H1 (cell line): ENCODE measurements at regions not wholly inside any gene's neighbourhood (a gene's known extent, or its start where the extent isn't known, plus 50 kb on each side); places are given as distances from the start of the nearest gene placed in this dataset.

Experiments used
- CTCF ChIA-PET: fragments of 300-600 bp; sonication (Branson Sonifier 250); formaldehyde crosslinking; loops from one replicate; lab custom pipeline; 2021; ENCODE audit not compliant: partially characterized antibody; lab: Charles Lee
- POLR2A ChIA-PET: fragments of 300-600 bp; sonication (Branson Sonifier 250); formaldehyde crosslinking; loops from one replicate; lab custom pipeline; 2021; ENCODE audit warnings: inconsistent platforms; ENCODE audit not compliant: partially characterized antibody; lab: Charles Lee
- DNase-seq, 2 experiments: peaks; one replicate each; pipeline versions ENCODE4 v3.0.0 to v3.0.0-alpha.2; 2010 to 2022; ENCODE audit warnings: low spot score in 2 of 2, low read depth in 1 of 2, mixed read lengths in 1 of 2
- FAIRE-seq: peaks from 2 replicates; lab custom pipeline; 2011; peaks lifted over from hg19 to GRCh38; lab: Jason Lieb, UNC
- H2AFZ ChIP-seq: 2 replicates; pipeline ENCODE4 v1.8.1; 2012; ENCODE audit warnings: low read length, inconsistent platforms
- H2AK5ac ChIP-seq: 2 replicates; pipeline ENCODE4 v1.6.1; 2013; ENCODE audit warnings: low read depth, low read length
- H2BK120ac ChIP-seq: replicated peaks from 2 replicates; pipeline ENCODE3; 2013; ENCODE audit warnings: low read depth, low read length, inconsistent platforms
- H2BK12ac ChIP-seq: 2 replicates; pipeline ENCODE4 v1.6.1; 2013; ENCODE audit warnings: low read depth, low read length
- H2BK15ac ChIP-seq: 2 replicates; pipeline ENCODE4 v1.6.1; 2013; ENCODE audit warnings: low read length
- H2BK20ac ChIP-seq: 2 replicates; pipeline ENCODE4 v1.6.1; 2013; ENCODE audit warnings: low read length
- H2BK5ac ChIP-seq: 2 replicates; pipeline ENCODE4 v1.6.1; 2013; ENCODE audit warnings: low read depth, low read length
- H3K14ac ChIP-seq: 2 replicates; pipeline ENCODE4 v1.6.1; 2013; ENCODE audit warnings: inconsistent platforms; ENCODE audit not compliant: insufficient read length
- H3K18ac ChIP-seq: 2 replicates; pipeline ENCODE4 v1.6.1; 2013; ENCODE audit warnings: low read length; ENCODE audit errors: extremely low read depth
- H3K23ac ChIP-seq: 2 replicates; pipeline ENCODE4 v1.6.1; 2013; ENCODE audit warnings: inconsistent platforms; ENCODE audit not compliant: insufficient read length
- H3K23me2 ChIP-seq: 2 replicates; pipeline ENCODE4 v1.6.1; 2013; ENCODE audit warnings: low read depth, low read length
- H3K27ac ChIP-seq: 2 replicates; pipeline ENCODE4 v1.6.1; 2011; ENCODE audit warnings: low read depth, low read length, inconsistent platforms
- H3K27me3 ChIP-seq, 4 experiments: replicated peaks in 1 of 4; 1 replicate in 1 of 4; 2 replicates in 3 of 4; pipeline versions ENCODE4 v1.6.1 to v1.8.1; 2011 to 2013; ENCODE audit warnings: low read length in 3 of 4, mild to moderate bottlenecking in 3 of 4, inconsistent platforms in 2 of 4, mixed read lengths in 2 of 4, moderate library complexity in 1 of 4; ENCODE audit not compliant: control insufficient read depth in 3 of 4, insufficient read depth in 3 of 4; ENCODE audit errors: extremely low read depth in 1 of 4
- H3K36me3 ChIP-seq, 4 experiments: 2 replicates each; pipeline versions ENCODE4 v1.6.1 to v1.8.1; 2011 to 2013; ENCODE audit warnings: mild to moderate bottlenecking in 4 of 4, low read length in 3 of 4, moderate library complexity in 2 of 4, control low read depth in 1 of 4, inconsistent platforms in 1 of 4; ENCODE audit not compliant: insufficient read depth in 4 of 4, control insufficient read depth in 2 of 4
- H3K4ac ChIP-seq: replicated peaks from 2 replicates; pipeline ENCODE3; 2013; ENCODE audit warnings: low read length, low read depth, mixed read lengths, inconsistent platforms; ENCODE audit not compliant: insufficient read length
- H3K4me1 ChIP-seq, 4 experiments: replicated peaks in 1 of 4; 1 replicate in 1 of 4; 2 replicates in 3 of 4; pipeline versions ENCODE4 v1.6.1 to v1.8.1; 2011 to 2013; ENCODE audit warnings: low read length in 3 of 4, inconsistent platforms in 2 of 4, mixed read lengths in 1 of 4; ENCODE audit not compliant: insufficient read depth in 4 of 4, control insufficient read depth in 3 of 4
- H3K4me2 ChIP-seq, 2 experiments: 2 replicates each; pipeline versions ENCODE4 v1.6.1 to v1.8.1; 2011 to 2013; ENCODE audit warnings: low read depth in 2 of 2, low read length in 2 of 2, control low read depth in 1 of 2, inconsistent platforms in 1 of 2, mild to moderate bottlenecking in 1 of 2; ENCODE audit not compliant: insufficient read depth in 1 of 2
- H3K4me3 ChIP-seq, 4 experiments: fragments of 200-600, 300-600 bp in 1 of 4; sonication (generic), shearing (Covaris generic), sonication (Bioruptor Twin) in 1 of 4; 2 replicates each; pipeline versions ENCODE4 v1.5.1 to v1.8.1; 2011 to 2016; ENCODE audit warnings: low read length in 4 of 4, low read depth in 3 of 4, control low read depth in 2 of 4, inconsistent platforms in 2 of 4, mild to moderate bottlenecking in 2 of 4, mixed read lengths in 1 of 4, moderate library complexity in 1 of 4; ENCODE audit not compliant: insufficient read depth in 2 of 4; ENCODE audit errors: extremely low read depth in 1 of 4
- H3K56ac ChIP-seq: replicated peaks from 2 replicates; pipeline ENCODE3; 2013; ENCODE audit warnings: low read depth, mild to moderate bottlenecking, mixed read lengths, low read length, inconsistent platforms; ENCODE audit not compliant: insufficient read length
- H3K79me1 ChIP-seq: 2 replicates; pipeline ENCODE4 v1.6.1; 2013; ENCODE audit warnings: low read depth, low read length, control low read depth
- H3K79me2 ChIP-seq, 2 experiments: 2 replicates each; pipeline versions ENCODE4 v1.6.1 to v1.8.1; 2012 to 2013; ENCODE audit warnings: low read length in 2 of 2, mild to moderate bottlenecking in 2 of 2, inconsistent platforms in 1 of 2; ENCODE audit not compliant: insufficient read depth in 2 of 2, control insufficient read depth in 1 of 2
- H3K9ac ChIP-seq, 4 experiments: replicated peaks in 1 of 4; 1 replicate in 1 of 4; 2 replicates in 3 of 4; pipeline versions ENCODE4 v1.6.1 to v1.8.1; 2011 to 2013; ENCODE audit warnings: low read depth in 3 of 4, low read length in 3 of 4, control low read depth in 2 of 4, mild to moderate bottlenecking in 2 of 4, moderate library complexity in 2 of 4, inconsistent platforms in 1 of 4; ENCODE audit errors: extremely low read depth in 1 of 4
- H3K9me3 ChIP-seq, 2 experiments: 2 replicates each; pipeline versions ENCODE4 v1.6.1 to v1.8.1; 2012 to 2013; ENCODE audit warnings: mild to moderate bottlenecking in 2 of 2, moderate library complexity in 2 of 2, control low read depth in 1 of 2, inconsistent platforms in 1 of 2, low read depth in 1 of 2, low read length in 1 of 2, mixed read lengths in 1 of 2; ENCODE audit not compliant: insufficient read depth in 2 of 2
- H4K20me1 ChIP-seq, 2 experiments: replicated peaks in 1 of 2; 2 replicates each; pipeline versions ENCODE3 to v1.8.1; 2011 to 2013; ENCODE audit warnings: inconsistent platforms in 2 of 2, low read length in 2 of 2, mild to moderate bottlenecking in 1 of 2; ENCODE audit not compliant: insufficient read depth in 2 of 2, control insufficient read depth in 1 of 2
- H4K5ac ChIP-seq: 2 replicates; pipeline ENCODE4 v1.6.1; 2013; ENCODE audit warnings: low read length, low read depth, mixed read lengths, inconsistent platforms; ENCODE audit not compliant: insufficient read length
- H4K8ac ChIP-seq: 2 replicates; pipeline ENCODE4 v1.8.0; 2013; ENCODE audit warnings: mild to moderate bottlenecking, moderate library complexity, low read length, inconsistent platforms; ENCODE audit not compliant: insufficient read depth; ENCODE audit errors: extremely low read depth
- H4K91ac ChIP-seq: replicated peaks from 2 replicates; pipeline ENCODE3; 2013; ENCODE audit warnings: low read length, mixed read lengths, inconsistent platforms; ENCODE audit not compliant: insufficient read length
- BACH1 ChIP-seq: IDR thresholded peaks from 2 replicates; pipeline ENCODE4 v1.6.1; 2012; ENCODE audit warnings: low read length, improper control_type of control experiment
- CBX8 ChIP-seq: fragments of 300-800, 300-1000 bp; sonication (generic); IDR thresholded peaks from 2 replicates; pipeline ENCODE4 v1.7.1; 2016; ENCODE audit warnings: low read depth, low read length, borderline replicate concordance
- EGR1 ChIP-seq: IDR thresholded peaks from 2 replicates; pipeline ENCODE4 v1.6.1; 2011; ENCODE audit warnings: low read depth, low read length, borderline replicate concordance
- JUND ChIP-seq: IDR thresholded peaks from 2 replicates; pipeline ENCODE4 v1.6.1; 2011; ENCODE audit warnings: mild to moderate bottlenecking, improper control_type of control experiment, low read length
- MAFK ChIP-seq: IDR thresholded peaks from 2 replicates; pipeline ENCODE4 v1.6.1; 2012; ENCODE audit warnings: low read depth, mild to moderate bottlenecking, improper control_type of control experiment, low read length
- NRF1 ChIP-seq: IDR thresholded peaks from 2 replicates; pipeline ENCODE4 v1.6.1; 2011; ENCODE audit warnings: mild to moderate bottlenecking, low read depth, low read length, improper control_type of control experiment
- POU5F1 ChIP-seq: IDR thresholded peaks from 2 replicates; pipeline ENCODE4 v1.6.1; 2011; ENCODE audit warnings: low read depth, mild to moderate bottlenecking, low read length, moderate library complexity
- RNF2 ChIP-seq: fragments of 200-900, 300-1000 bp; sonication (generic); IDR thresholded peaks from 2 replicates; pipeline ENCODE4 v1.7.1; 2016; ENCODE audit warnings: borderline replicate concordance, low read depth, mild to moderate bottlenecking, antibody characterized with exemption, low read length; ENCODE audit not compliant: poor library complexity, severe bottlenecking; ENCODE audit errors: missing control alignments
- SAP30 ChIP-seq: fragments of 300-600 bp; sonication (generic); IDR thresholded peaks from 2 replicates; pipeline ENCODE4 v1.7.1; 2012; ENCODE audit warnings: low read length, moderate library complexity, mild to moderate bottlenecking, inconsistent platforms; ENCODE audit not compliant: insufficient read depth, insufficient replicate concordance
- TAF1 ChIP-seq: IDR thresholded peaks from 2 replicates; pipeline ENCODE4 v1.6.1; 2011; ENCODE audit warnings: mild to moderate bottlenecking, low read depth, low read length
- WGBS, 2 experiments: shearing (Covaris generic) in 1 of 2; methylation state at CpG; one replicate each; pipeline versions ENCODE4 v1.1.6 to v1.1.7; 2013 to 2015; ENCODE audit warnings: low lambda C conversion rate in 2 of 2, mixed read lengths in 2 of 2, inconsistent platforms in 1 of 2, low coverage in 1 of 2, missing lambda C conversion rate in 1 of 2; ENCODE audit not compliant: insufficient replicate concordance in 2 of 2, insufficient coverage in 1 of 2, insufficient read length in 1 of 2; ENCODE audit errors: extremely low coverage in 1 of 2, missing lambda C conversion rate in 1 of 2; 5-methylcytosine and 5-hydroxymethylcytosine counted together
- TF ChIP-seq, protein P1 (sequence below): IDR thresholded peaks from 2 replicates; pipeline ENCODE4 v1.6.1; 2012; ENCODE audit warnings: low read length, inconsistent platforms
- TF ChIP-seq, protein P2 (sequence below): IDR thresholded peaks from 2 replicates; pipeline ENCODE4 v1.6.1; 2011; ENCODE audit warnings: low read depth, mild to moderate bottlenecking, low read length; ENCODE audit not compliant: insufficient read depth

DNA sequence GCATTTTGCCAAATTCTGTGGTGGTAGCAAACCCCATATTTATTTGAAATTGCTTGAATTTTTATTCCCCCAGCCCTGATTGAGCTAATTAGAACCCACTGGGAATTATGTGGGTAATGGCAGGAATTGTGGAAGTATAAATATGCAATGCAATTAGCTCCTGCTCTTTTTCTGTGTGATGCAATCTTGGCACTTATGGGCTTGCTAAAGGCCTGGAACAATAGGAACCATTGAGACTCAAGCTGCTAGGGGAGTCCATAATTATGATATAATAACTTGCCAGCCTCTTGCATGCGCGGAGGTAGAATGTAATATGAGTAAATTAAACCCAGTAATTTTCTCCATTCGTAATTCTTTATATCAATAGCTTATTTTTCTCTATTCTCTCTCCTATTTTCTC, 267.6 kb upstream of the THSD7B start:
- Histone ChIP-seq H3K23me2 (no peaks in the 10 kb centered on the region), H3K4me3 (no peak overlapping the region), H3K23ac (no peak overlapping the region), H4K5ac (no peak overlapping the region), H3K14ac (no peak overlapping the region), H3K9me3 (no peaks in the 10 kb centered on the region), H2AK5ac (no peak overlapping the region), H2BK120ac (no peak overlapping the region), H3K9ac (no peak overlapping the region), H3K4me2 (no peak overlapping the region), H3K18ac (no peak overlapping the region), H4K91ac (no peak overlapping the region), H3K79me1 (no peaks in the 10 kb centered on the region), H3K56ac (no peak overlapping the region), H2AFZ (no peak overlapping the region), H2BK5ac (no peak overlapping the region), H4K8ac (no peak overlapping the region), H3K4me1 (no peaks in the 10 kb centered on the region), H3K36me3 (no peaks in the 10 kb centered on the region), H2BK20ac (no peak overlapping the region), H4K20me1 (no peaks in the 10 kb centered on the region), H3K27me3 (peaks cover 0 to 1% (median 0%) of the 10 kb centered on the region in 4 experiments; a peak in 1 of 7 replicates), H3K27ac (no peak overlapping the region), H3K79me2 (no peaks in the 10 kb centered on the region), H3K4ac (no peak overlapping the region), H2BK15ac (no peak overlapping the region), H2BK12ac (no peak overlapping the region)
- CTCF ChIA-PET, result interaction anchor here (1.1 to 1.4 kb wide), 2 partner anchors 21 to 74 kb away, joined by 3 read pairs; no protein-coding TSS in a partner anchor
- POLR2A ChIA-PET, result interaction anchor here (1.3 kb wide), 1 partner anchor 12 kb away, joined by 4 read pairs; no protein-coding TSS in a partner anchor
- FAIRE-seq (no peak), DNase-seq (no peak)
- 98% methylated on average over 3 of the region's 3 CpGs; no CpG with 5 or more reads in 1 of the 2 experiments for WGBS, 2 experiments
- TF ChIP-seq SAP30 (no peak), NRF1 (no peak), RNF2 (no peak), POU5F1 (no peak), CBX8 (no peak), BACH1 (no peak), JUND (no peak), MAFK (no peak), EGR1 (no peak), TAF1 (no peak)
- TF ChIP-seq, protein P1, sequence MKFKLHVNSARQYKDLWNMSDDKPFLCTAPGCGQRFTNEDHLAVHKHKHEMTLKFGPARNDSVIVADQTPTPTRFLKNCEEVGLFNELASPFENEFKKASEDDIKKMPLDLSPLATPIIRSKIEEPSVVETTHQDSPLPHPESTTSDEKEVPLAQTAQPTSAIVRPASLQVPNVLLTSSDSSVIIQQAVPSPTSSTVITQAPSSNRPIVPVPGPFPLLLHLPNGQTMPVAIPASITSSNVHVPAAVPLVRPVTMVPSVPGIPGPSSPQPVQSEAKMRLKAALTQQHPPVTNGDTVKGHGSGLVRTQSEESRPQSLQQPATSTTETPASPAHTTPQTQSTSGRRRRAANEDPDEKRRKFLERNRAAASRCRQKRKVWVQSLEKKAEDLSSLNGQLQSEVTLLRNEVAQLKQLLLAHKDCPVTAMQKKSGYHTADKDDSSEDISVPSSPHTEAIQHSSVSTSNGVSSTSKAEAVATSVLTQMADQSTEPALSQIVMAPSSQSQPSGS, result no peak
- TF ChIP-seq, protein P2, sequence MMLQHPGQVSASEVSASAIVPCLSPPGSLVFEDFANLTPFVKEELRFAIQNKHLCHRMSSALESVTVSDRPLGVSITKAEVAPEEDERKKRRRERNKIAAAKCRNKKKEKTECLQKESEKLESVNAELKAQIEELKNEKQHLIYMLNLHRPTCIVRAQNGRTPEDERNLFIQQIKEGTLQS, result no peak
